ENCODE measurements at regions not wholly inside any gene's neighbourhood (a gene's known extent, or its start where the extent isn't known, plus 50 kb on each side); places are given as distances from the start of the nearest gene placed in this dataset.

- no peak overlapping the region for H3K4me3 ChIP-seq
- H3K4me1 ChIP-seq (replicated peaks in 1 of 2; ENCODE audit: control insufficient read depth in 2 of 2, insufficient read depth in 2 of 2, low read length in 2 of 2), result no peaks in the 10 kb centered on the region; a peak in 1 of 5 replicates
- in situ Hi-C loops (cut with MboI), result no loop called here
- no peak overlapping the region for H3K4me2 ChIP-seq (ENCODE audit: insufficient read depth, low read length)
- CTCF ChIA-PET (ENCODE audit: low intra/inter-chr PET ratio), result no interaction called here
- POLR2A ChIA-PET, result no interaction called here
- no TSS peak for BruUV-seq (replicated peaks)
- ATAC-seq, result no peak
- FAIRE-seq, result no peak
- intact Hi-C loops (cut with micrococcal nuclease), result no loop called here
- no peaks in the 10 kb centered on the region for H4K20me1 ChIP-seq (replicated peaks; ENCODE audit: control insufficient read depth, insufficient read depth, low read length)
- WGBS (ENCODE audit: insufficient coverage, low coverage, missing lambda C conversion rate), result 20% methylated on average over 8 of the region's 8 CpGs
- H3K9me1 ChIP-seq (ENCODE audit: control insufficient read depth, insufficient read depth, low read length), result no peaks in the 10 kb centered on the region
- H2AFZ ChIP-seq (ENCODE audit: low read depth, low read length), result no peak overlapping the region
- no peaks in the 10 kb centered on the region for H3K36me3 ChIP-seq (ENCODE audit: control insufficient read depth, insufficient read depth, low read length)
- no peaks in the 10 kb centered on the region for H3K9me3 ChIP-seq (replicated peaks; ENCODE audit: control insufficient read depth, insufficient read depth, low read depth, low read length)
- no peak for DNase-seq (ENCODE audit: extremely low read depth in 1 of 4, low spot score in 3 of 4)
- peaks cover 17 to 21% of the 10 kb centered on the region in 2 experiments for H3K27me3 ChIP-seq (ENCODE audit: control insufficient read depth in 2 of 2, insufficient read depth in 2 of 2, low read length in 2 of 2)
- H3K27ac ChIP-seq (ENCODE audit: extremely low read depth, low read depth, low read length), result no peak overlapping the region
- H3K79me2 ChIP-seq (ENCODE audit: control insufficient read depth, insufficient read depth, low read length), result no peaks in the 10 kb centered on the region
- no peak overlapping the region for H3K9ac ChIP-seq (ENCODE audit: insufficient read depth in 1 of 2, low read depth in 2 of 2, low read length in 2 of 2)
- TF ChIP-seq SUPT5H (IDR thresholded peaks at IDR 0.05), result no peak
- TF ChIP-seq KDM5B (IDR thresholded peaks at IDR 0.05; ENCODE audit: insufficient replicate concordance, low read depth, low read length), result no peak
- TF ChIP-seq JUND (IDR thresholded peaks at IDR 0.05; ENCODE audit: borderline replicate concordance, low read depth, low read length), result 0 out of 2 replicates have a peak, but pooled peaks have one; percentile 6
- TF ChIP-seq JUND (tag; IDR thresholded peaks at IDR 0.05; ENCODE audit: borderline replicate concordance, low read depth, low read length), result no peak
- no peak for TF ChIP-seq ARNT (IDR thresholded peaks at IDR 0.05)
- TF ChIP-seq ZNF174 (CRISPR knock-in tag; IDR thresholded peaks at IDR 0.05), result no peak
- no peak for TF ChIP-seq KLF10 (CRISPR knock-in tag; IDR thresholded peaks at IDR 0.05)
- TF ChIP-seq ATF3 (IDR thresholded peaks at IDR 0.05), result peak; percentile 54
- no peak for TF ChIP-seq ATF3 (CRISPR knock-in tag; conservative IDR thresholded peaks at IDR 0.05)
- TF ChIP-seq ZNF41 (CRISPR knock-in tag; conservative IDR thresholded peaks at IDR 0.05), result no peak
- TF ChIP-seq, protein P1, sequence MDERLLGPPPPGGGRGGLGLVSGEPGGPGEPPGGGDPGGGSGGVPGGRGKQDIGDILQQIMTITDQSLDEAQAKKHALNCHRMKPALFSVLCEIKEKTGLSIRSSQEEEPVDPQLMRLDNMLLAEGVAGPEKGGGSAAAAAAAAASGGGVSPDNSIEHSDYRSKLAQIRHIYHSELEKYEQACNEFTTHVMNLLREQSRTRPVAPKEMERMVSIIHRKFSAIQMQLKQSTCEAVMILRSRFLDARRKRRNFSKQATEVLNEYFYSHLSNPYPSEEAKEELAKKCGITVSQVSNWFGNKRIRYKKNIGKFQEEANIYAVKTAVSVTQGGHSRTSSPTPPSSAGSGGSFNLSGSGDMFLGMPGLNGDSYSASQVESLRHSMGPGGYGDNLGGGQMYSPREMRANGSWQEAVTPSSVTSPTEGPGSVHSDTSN (CRISPR knock-in tag; IDR thresholded peaks at IDR 0.05; ENCODE audit: low read depth), result no peak
- TF ChIP-seq, protein P1 (tag; conservative IDR thresholded peaks at IDR 0.05; ENCODE audit: low read depth), result no peak
- peak; percentile 60 for TF ChIP-seq FOSL1 (tag; conservative IDR thresholded peaks at IDR 0.05)
- TF ChIP-seq, protein P2, sequence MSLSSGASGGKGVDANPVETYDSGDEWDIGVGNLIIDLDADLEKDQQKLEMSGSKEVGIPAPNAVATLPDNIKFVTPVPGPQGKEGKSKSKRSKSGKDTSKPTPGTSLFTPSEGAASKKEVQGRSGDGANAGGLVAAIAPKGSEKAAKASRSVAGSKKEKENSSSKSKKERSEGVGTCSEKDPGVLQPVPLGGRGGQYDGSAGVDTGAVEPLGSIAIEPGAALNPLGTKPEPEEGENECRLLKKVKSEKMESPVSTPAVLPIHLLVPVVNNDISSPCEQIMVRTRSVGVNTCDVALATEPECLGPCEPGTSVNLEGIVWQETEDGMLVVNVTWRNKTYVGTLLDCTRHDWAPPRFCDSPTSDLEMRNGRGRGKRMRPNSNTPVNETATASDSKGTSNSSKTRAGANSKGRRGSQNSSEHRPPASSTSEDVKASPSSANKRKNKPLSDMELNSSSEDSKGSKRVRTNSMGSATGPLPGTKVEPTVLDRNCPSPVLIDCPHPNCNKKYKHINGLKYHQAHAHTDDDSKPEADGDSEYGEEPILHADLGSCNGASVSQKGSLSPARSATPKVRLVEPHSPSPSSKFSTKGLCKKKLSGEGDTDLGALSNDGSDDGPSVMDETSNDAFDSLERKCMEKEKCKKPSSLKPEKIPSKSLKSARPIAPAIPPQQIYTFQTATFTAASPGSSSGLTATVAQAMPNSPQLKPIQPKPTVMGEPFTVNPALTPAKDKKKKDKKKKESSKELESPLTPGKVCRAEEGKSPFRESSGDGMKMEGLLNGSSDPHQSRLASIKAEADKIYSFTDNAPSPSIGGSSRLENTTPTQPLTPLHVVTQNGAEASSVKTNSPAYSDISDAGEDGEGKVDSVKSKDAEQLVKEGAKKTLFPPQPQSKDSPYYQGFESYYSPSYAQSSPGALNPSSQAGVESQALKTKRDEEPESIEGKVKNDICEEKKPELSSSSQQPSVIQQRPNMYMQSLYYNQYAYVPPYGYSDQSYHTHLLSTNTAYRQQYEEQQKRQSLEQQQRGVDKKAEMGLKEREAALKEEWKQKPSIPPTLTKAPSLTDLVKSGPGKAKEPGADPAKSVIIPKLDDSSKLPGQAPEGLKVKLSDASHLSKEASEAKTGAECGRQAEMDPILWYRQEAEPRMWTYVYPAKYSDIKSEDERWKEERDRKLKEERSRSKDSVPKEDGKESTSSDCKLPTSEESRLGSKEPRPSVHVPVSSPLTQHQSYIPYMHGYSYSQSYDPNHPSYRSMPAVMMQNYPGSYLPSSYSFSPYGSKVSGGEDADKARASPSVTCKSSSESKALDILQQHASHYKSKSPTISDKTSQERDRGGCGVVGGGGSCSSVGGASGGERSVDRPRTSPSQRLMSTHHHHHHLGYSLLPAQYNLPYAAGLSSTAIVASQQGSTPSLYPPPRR (CRISPR knock-in tag; IDR thresholded peaks at IDR 0.05; ENCODE audit: borderline replicate concordance), result no peak
- TF ChIP-seq LCOR (CRISPR knock-in tag; IDR thresholded peaks at IDR 0.05), result no peak
- no peak for TF ChIP-seq CC2D1A (IDR thresholded peaks at IDR 0.05)
These were observed 109.2 kb upstream of the ADGRF1 start for GRCh38 chr6:47151232-47151898.
